Uterus (tissue), 3 donors: ENCODE measurements at regions not wholly inside any gene's neighbourhood (a gene's known extent, or its start where the extent isn't known, plus 50 kb on each side); places are given as distances from the start of the nearest gene placed in this dataset.

Experiments used
- DNase-seq, 2 donors: peaks; one replicate each; pipeline ENCODE4 v3.0.0-alpha.2; 2019 to 2020
- H3K27ac ChIP-seq, 2 donors: fragments of 200-600 bp; sonication (generic); 1 replicate in 1 of 2; 2 replicates in 1 of 2; pipeline ENCODE4 v1.5.1; 2016 to 2018
- H3K27me3 ChIP-seq, 2 donors: fragments of 200-600 bp; sonication (generic); one replicate each; pipeline ENCODE4 v1.5.1; 2018 to 2019; ENCODE audit warnings: control low read depth in 1 of 2
- H3K36me3 ChIP-seq, 2 donors: fragments of 200-600 bp; sonication (generic); one replicate each; pipeline ENCODE4 v1.5.1; 2019; ENCODE audit warnings: control low read depth in 1 of 2
- H3K4me1 ChIP-seq, 2 donors: fragments of 200-600 bp; sonication (generic); one replicate each; pipeline ENCODE4 v1.5.1; 2018 to 2019; ENCODE audit warnings: control low read depth in 1 of 2
- H3K4me3 ChIP-seq, 2 donors: fragments of 200-600 bp; sonication (generic); 1 replicate in 1 of 2; 2 replicates in 1 of 2; pipeline ENCODE4 v1.5.1; 2018 to 2019; ENCODE audit warnings: mild to moderate bottlenecking in 1 of 2
- H3K9me3 ChIP-seq, 2 donors: fragments of 200-600 bp; sonication (generic); one replicate each; pipeline ENCODE4 v1.5.1; 2019; ENCODE audit warnings: control low read depth in 1 of 2
- CTCF ChIP-seq, 4 experiments: fragments of 200-600 bp in 2 of 4; fragments of 450-650 bp in 2 of 4; sonication (generic) in 2 of 4; IDR thresholded peaks; one replicate each; pipeline ENCODE4 v1.5.1; 2016 to 2019; ENCODE audit warnings: antibody characterized with exemption in 4 of 4, mild to moderate bottlenecking in 2 of 4, moderate library complexity in 1 of 4
- POLR2A ChIP-seq, 2 donors: fragments of 450-650 bp; IDR thresholded peaks; one replicate each; pipeline ENCODE4 v1.6.1; 2016; ENCODE audit warnings: antibody characterized with exemption in 2 of 2, mild to moderate bottlenecking in 1 of 2, moderate library complexity in 1 of 2
- intact Hi-C: fragments of 100-400 bp; cut with DNase I; formaldehyde crosslinking; loops from one replicate; pipeline ENCODE4 v1.15.1; 2023; ENCODE audit warnings: low total_unique reads
- donor health status: DM: yes; HTN: yes; CAD: no.

- Histone ChIP-seq H3K9me3 (no peaks in the 10 kb centered on the region), H3K4me1 (no peaks in the 10 kb centered on the region), H3K36me3 (no peaks in the 10 kb centered on the region), H3K27ac (no peak overlapping the region), H3K4me3 (no peak overlapping the region), H3K27me3 (no peaks in the 10 kb centered on the region)
- intact Hi-C loops: no loop called here
- DNase-seq: no peak
- TF ChIP-seq POLR2A (IDR thresholded peaks at IDR 0.05): no peak
Measured at GRCh38 chr4:110798687-110799086, 175.8 kb upstream of the PITX2 start.

GRCh38 chr4:110799211-110799610, 176.3 kb upstream of the PITX2 start:
- TF ChIP-seq CTCF (IDR thresholded peaks at IDR 0.05): no peak
- TF ChIP-seq POLR2A (IDR thresholded peaks at IDR 0.05): no peak
- Histone ChIP-seq H3K4me3 (no peak overlapping the region), H3K27ac (no peak overlapping the region), H3K27me3 (no peaks in the 10 kb centered on the region), H3K9me3 (no peaks in the 10 kb centered on the region), H3K36me3 (no peaks in the 10 kb centered on the region), H3K4me1 (no peaks in the 10 kb centered on the region)
- DNase-seq: no peak
- intact Hi-C loops: no loop called here

- H3K27ac ChIP-seq: no peak overlapping the region
- H3K36me3 ChIP-seq: no peaks in the 10 kb centered on the region
- H3K4me1 ChIP-seq: no peaks in the 10 kb centered on the region
- H3K27me3 ChIP-seq: no peaks in the 10 kb centered on the region
- H3K4me3 ChIP-seq: no peak overlapping the region
- no peak for DNase-seq
- intact Hi-C loops: no loop called here
- no peaks in the 10 kb centered on the region for H3K9me3 ChIP-seq
- TF ChIP-seq POLR2A (IDR thresholded peaks at IDR 0.05) (no peak), CTCF (IDR thresholded peaks at IDR 0.05) (no peak)
Measured at GRCh38 chr4:110801591-110801990, 178.7 kb upstream of the PITX2 start.

GRCh38 chr4:110808351-110808878, 185.5 kb upstream of the PITX2 start:
- Histone ChIP-seq H3K4me1 (no peaks in the 10 kb centered on the region), H3K36me3 (no peaks in the 10 kb centered on the region), H3K9me3 (no peaks in the 10 kb centered on the region), H3K4me3 (no peak overlapping the region), H3K27ac (no peak overlapping the region), H3K27me3 (no peaks in the 10 kb centered on the region)
- intact Hi-C loops: no loop called here
- TF ChIP-seq POLR2A (IDR thresholded peaks at IDR 0.05): no peak
- no peak for TF ChIP-seq CTCF (IDR thresholded peaks at IDR 0.05)
- DNase-seq: no peak

GRCh38 chr4:110815950-110816349, 193.1 kb upstream of the PITX2 start:
- Histone ChIP-seq H3K27me3 (no peaks in the 10 kb centered on the region), H3K36me3 (no peaks in the 10 kb centered on the region), H3K4me1 (no peaks in the 10 kb centered on the region), H3K4me3 (no peak overlapping the region), H3K27ac (no peak overlapping the region), H3K9me3 (no peaks in the 10 kb centered on the region)
- intact Hi-C loops: no loop called here
- no peak for DNase-seq
- TF ChIP-seq CTCF (IDR thresholded peaks at IDR 0.05) (no peak), POLR2A (IDR thresholded peaks at IDR 0.05) (no peak)

GRCh38 chr4:110816367-110816766, 193.5 kb upstream of the PITX2 start:
- Histone ChIP-seq H3K27ac (no peak overlapping the region), H3K4me1 (no peaks in the 10 kb centered on the region), H3K36me3 (no peaks in the 10 kb centered on the region), H3K4me3 (no peak overlapping the region), H3K27me3 (no peaks in the 10 kb centered on the region), H3K9me3 (no peaks in the 10 kb centered on the region)
- intact Hi-C loops: no loop called here
- TF ChIP-seq POLR2A (IDR thresholded peaks at IDR 0.05) (no peak), CTCF (IDR thresholded peaks at IDR 0.05) (no peak)
- DNase-seq: no peak
